Esophagus mucosa (tissue), 1 donor: ENCODE measurements at regions not wholly inside any gene's neighbourhood (a gene's known extent, or its start where the extent isn't known, plus 50 kb on each side); places are given as distances from the start of the nearest gene placed in this dataset.
"Not testable (repeated sequence)": the region's sequence is repeated elsewhere in the genome, so short reads cannot be mapped to it uniquely, and the experiment has no call there.

Experiments used
- ATAC-seq: fragments of 200-7000 bp; cut with Tn5 transposase; one replicate; pipeline ENCODE4 v1.9.1; 2020
- donor health status: DM: yes; HTN: yes; CAD: no.

- no peak for ATAC-seq
Observed at GRCh38 chr3:102037209-102037608, 187.9 kb downstream of the NFKBIZ start.

- ATAC-seq, result no peak
Observed at GRCh38 chr3:102037791-102038190, 188.5 kb downstream of the NFKBIZ start.

GRCh38 chr3:102038477-102039142 is 189.3 kb downstream of the NFKBIZ start:
- no peak for ATAC-seq

GRCh38 chr3:102040144-102040543 is 190.8 kb downstream of the NFKBIZ start:
- ATAC-seq, result not testable (repeated sequence)

GRCh38 chr3:102053375-102053989 is 204.2 kb downstream of the NFKBIZ start:
- peak; percentile 96 for ATAC-seq

GRCh38 chr3:102054543-102055080 is 205.3 kb downstream of the NFKBIZ start:
- no peak for ATAC-seq

- ATAC-seq, result peak; percentile 57
Observed at GRCh38 chr3:102057781-102058421, 208.6 kb downstream of the NFKBIZ start.

GRCh38 chr3:102059145-102059943 is 210.0 kb downstream of the NFKBIZ start:
- ATAC-seq, result no peak

GRCh38 chr3:102060814-102061213 is 211.5 kb downstream of the NFKBIZ start:
- ATAC-seq, result no peak

GRCh38 chr3:102063572-102063971 is 214.3 kb downstream of the NFKBIZ start:
- no peak for ATAC-seq

GRCh38 chr3:102066470-102066869 is 217.2 kb downstream of the NFKBIZ start:
- no peak for ATAC-seq

GRCh38 chr3:102068327-102068726 is 219.0 kb downstream of the NFKBIZ start:
- ATAC-seq, result no peak

- ATAC-seq, result no peak
Observed at GRCh38 chr3:102068736-102069135, 219.4 kb downstream of the NFKBIZ start.

- peak; percentile 88 for ATAC-seq
Observed at GRCh38 chr3:102069211-102069662, 219.9 kb downstream of the NFKBIZ start.

- ATAC-seq, result no peak
Observed at GRCh38 chr3:102074946-102075345, 225.6 kb downstream of the NFKBIZ start.

- no peak for ATAC-seq
Observed at GRCh38 chr3:102078401-102078800, 229.1 kb downstream of the NFKBIZ start.

GRCh38 chr3:102078854-102079808 is 229.8 kb downstream of the NFKBIZ start:
- no peak for ATAC-seq

GRCh38 chr3:102079809-102080197 is 230.5 kb downstream of the NFKBIZ start:
- ATAC-seq, result no peak

- ATAC-seq, result no peak
Observed at GRCh38 chr3:102081572-102082289, 232.4 kb downstream of the NFKBIZ start.

- no peak for ATAC-seq
Observed at GRCh38 chr3:102083473-102083872, 234.2 kb downstream of the NFKBIZ start.

GRCh38 chr3:102084006-102084405 is 234.7 kb downstream of the NFKBIZ start:
- ATAC-seq, result no peak
